ENCODE measurements at regions not wholly inside any gene's neighbourhood (a gene's known extent, or its start where the extent isn't known, plus 50 kb on each side); places are given as distances from the start of the nearest gene placed in this dataset.

- TF ChIP-seq ZBTB6 (tag by site-specific recombination; IDR thresholded peaks at IDR 0.05): no peak
- no peak for TF ChIP-seq ZNF16 (tag by site-specific recombination; IDR thresholded peaks at IDR 0.05; ENCODE audit: low read depth)
- no peak for TF ChIP-seq ZNF341 (tag by site-specific recombination; IDR thresholded peaks at IDR 0.05; ENCODE audit: low read depth)
- no peak for TF ChIP-seq ZNF473 (tag by site-specific recombination; IDR thresholded peaks at IDR 0.05)
- TF ChIP-seq REST (tag by site-specific recombination; IDR thresholded peaks at IDR 0.05): no peak
- no peak for TF ChIP-seq KLF16 (tag by site-specific recombination; IDR thresholded peaks at IDR 0.05)
These were observed 203.8 kb upstream of the HS3ST1 start (continued) for GRCh38 chr4:11632483-11632882.

GRCh38 chr4:11632025-11632424, 203.3 kb upstream of the HS3ST1 start:
- Histone ChIP-seq H3K27ac (ENCODE audit: extremely low read depth, low read depth, low read length) (no peak overlapping the region), H3K4me1 (ENCODE audit: control insufficient read depth, insufficient read depth, low read length) (no peaks in the 10 kb centered on the region), H3K9me3 (ENCODE audit: control insufficient read depth, insufficient read depth, low read depth, low read length) (no peaks in the 10 kb centered on the region), H3K36me3 (ENCODE audit: control insufficient read depth in 2 of 2, insufficient read depth in 1 of 2, low read length in 2 of 2) (no peaks in the 10 kb centered on the region), H3K4me3 (ENCODE audit: low read depth, low read length) (no peak overlapping the region)
- POLR2A ChIA-PET: no interaction called here
- CTCF ChIA-PET: interaction anchor here (0.6 to 1.0 kb wide), 2 partner anchors 9 to 1378 kb away, joined by 3 to 5 read pairs; no protein-coding TSS in a partner anchor
- TF ChIP-seq SALL2 (tag by site-specific recombination; IDR thresholded peaks at IDR 0.05; ENCODE audit: borderline replicate concordance) (no peak), ZSCAN16 (tag by site-specific recombination; IDR thresholded peaks at IDR 0.05) (no peak), ZNF610 (tag by site-specific recombination; IDR thresholded peaks at IDR 0.05; ENCODE audit: borderline replicate concordance) (no peak), ZNF530 (tag by site-specific recombination; IDR thresholded peaks at IDR 0.05; ENCODE audit: low read depth) (no peak), ZEB2 (tag by site-specific recombination; IDR thresholded peaks at IDR 0.05) (no peak), ZNF692 (tag by site-specific recombination; IDR thresholded peaks at IDR 0.05) (no peak), ZNF280D (tag by site-specific recombination; IDR thresholded peaks at IDR 0.05) (no peak), ZNF324 (tag by site-specific recombination; IDR thresholded peaks at IDR 0.05) (no peak), ZNF202 (tag by site-specific recombination; IDR thresholded peaks at IDR 0.05; ENCODE audit: borderline replicate concordance) (no peak), ZNF623 (tag by site-specific recombination; IDR thresholded peaks at IDR 0.05) (no peak), IKZF3 (tag by site-specific recombination; IDR thresholded peaks at IDR 0.05) (no peak), ZBTB44 (tag by site-specific recombination; IDR thresholded peaks at IDR 0.05) (no peak), ZNF658 (tag by site-specific recombination; IDR thresholded peaks at IDR 0.05) (no peak), ZNF514 (tag by site-specific recombination; IDR thresholded peaks at IDR 0.05) (no peak)
